K562 (cell line): ENCODE measurements at regions not wholly inside any gene's neighbourhood (a gene's known extent, or its start where the extent isn't known, plus 50 kb on each side); places are given as distances from the start of the nearest gene placed in this dataset.
A peak's percentile ranks its signal among the peaks of the same experiment; 100 is the strongest.

ENCODE experiments used
- BRCA1 ChIP-seq, 2 experiments: fragments of 450-650 bp in 1 of 2; sonication (generic) in 1 of 2; formaldehyde crosslinking in 1 of 2; IDR thresholded peaks; 2 replicates each; pipeline versions ENCODE4 v1.5.0 to v1.6.1; 2017 to 2020; ENCODE audit warnings: mild to moderate bottlenecking in 1 of 2, missing genetic modification reagents in 1 of 2
- BRF1 ChIP-seq: IDR thresholded peaks from 3 replicates; pipeline ENCODE4 v1.6.1; 2011; ENCODE audit warnings: borderline replicate concordance, mild to moderate bottlenecking; ENCODE audit not compliant: insufficient read length; ENCODE audit errors: extremely low read depth
- CAMTA2 ChIP-seq: fragments of 250-450 bp; sonication (Bioruptor Pico); conservative IDR thresholded peaks from 2 replicates; pipeline ENCODE4 v1.5.1; 2022
- CBX5 ChIP-seq: IDR thresholded peaks from 2 replicates; pipeline ENCODE4 v1.6.1; 2014; ENCODE audit warnings: low read depth, borderline replicate concordance
- CTBP1 ChIP-seq: fragments of 450-650 bp; IDR thresholded peaks from 2 replicates; pipeline ENCODE4 v1.6.1; 2016; ENCODE audit warnings: borderline replicate concordance
- FOSL1 ChIP-seq: fragments of 200-800 bp; sonication (Bioruptor generic); conservative IDR thresholded peaks from 2 replicates; pipeline ENCODE4 v1.6.1; 2016; ENCODE audit warnings: missing genetic modification characterization, missing compliant biosample characterization
- GATAD2A ChIP-seq: fragments of 450-650 bp; IDR thresholded peaks from 2 replicates; pipeline ENCODE4 v1.6.1; 2017
- IFI16 ChIP-seq: fragments of 250-450 bp; sonication (Bioruptor Pico); IDR thresholded peaks from 2 replicates; pipeline ENCODE4 v2.1.2; 2022; ENCODE audit warnings: mild to moderate bottlenecking, inconsistent platforms
- KHSRP ChIP-seq: fragments of 450-650 bp; IDR thresholded peaks from 2 replicates; pipeline ENCODE4 v1.6.1; 2017
- KLF10 ChIP-seq: fragments of 250-450 bp; sonication (Bioruptor Pico); IDR thresholded peaks from 2 replicates; pipeline ENCODE4 v1.6.1; 2021; ENCODE audit warnings: matching md5 sums
- MED1 ChIP-seq: sonication (generic); formaldehyde crosslinking; IDR thresholded peaks from 2 replicates; pipeline ENCODE4 v1.8.1; 2023; ENCODE audit warnings: missing genetic modification reagents, borderline replicate concordance
- NRF1 ChIP-seq, 2 experiments: fragments of 450-650 bp; IDR thresholded peaks in 1 of 2; conservative IDR thresholded peaks in 1 of 2; 2 replicates each; pipeline ENCODE4 v1.6.1; 2014; ENCODE audit warnings: mild to moderate bottlenecking in 2 of 2
- POU5F1 ChIP-seq: fragments of 150-350 bp; IDR thresholded peaks from 2 replicates; pipeline ENCODE4 v1.6.1; 2014; ENCODE audit warnings: borderline replicate concordance, low read length, low read depth, mild to moderate bottlenecking; ENCODE audit not compliant: partially characterized antibody
- TAF1 ChIP-seq: IDR thresholded peaks from 2 replicates; pipeline ENCODE4 v1.6.1; 2011; ENCODE audit warnings: mild to moderate bottlenecking, low read length, moderate library complexity; ENCODE audit not compliant: insufficient read depth, control insufficient read depth, severe bottlenecking; ENCODE audit errors: extremely low read depth
- ZC3H4 ChIP-seq: sonication (generic); formaldehyde crosslinking; IDR thresholded peaks from 2 replicates; pipeline ENCODE4 v1.9.0; 2021; ENCODE audit warnings: missing genetic modification reagents, borderline replicate concordance
- ZNF12 ChIP-seq: sonication (generic); formaldehyde crosslinking; IDR thresholded peaks from 2 replicates; pipeline ENCODE4 v1.4.0; 2020; ENCODE audit warnings: mild to moderate bottlenecking, missing genetic modification reagents
- ZNF197 ChIP-seq: fragments of 200-800 bp; sonication (Bioruptor generic); IDR thresholded peaks from 2 replicates; pipeline ENCODE4 v1.6.1; 2016; ENCODE audit warnings: low read depth, missing genetic modification characterization, missing compliant biosample characterization
- ZNF239 ChIP-seq: fragments of 250-450 bp; sonication (Bioruptor Pico); IDR thresholded peaks from 2 replicates; pipeline ENCODE4 v1.4.0; 2020; ENCODE audit warnings: mild to moderate bottlenecking
- ZNF263 ChIP-seq: sonication (generic); formaldehyde crosslinking; IDR thresholded peaks from 2 replicates; pipeline ENCODE4 v1.8.0; 2022; ENCODE audit warnings: mild to moderate bottlenecking, missing genetic modification reagents, borderline replicate concordance
- TF ChIP-seq, protein P1 (sequence below): fragments of 450-650 bp; formaldehyde crosslinking; IDR thresholded peaks from 2 replicates; pipeline ENCODE4 v1.4.0; 2022; ENCODE audit warnings: mild to moderate bottlenecking, moderate library complexity
- TF ChIP-seq, protein P2 (sequence below), 2 experiments: fragments of 250-450 bp in 1 of 2; fragments of 450-650 bp in 1 of 2; sonication (Bioruptor Pico) in 1 of 2; IDR thresholded peaks; 2 replicates each; pipeline versions ENCODE4 v1.6.1 to v1.8.0; 2016 to 2021; ENCODE audit warnings: mild to moderate bottlenecking in 2 of 2, moderate library complexity in 2 of 2, missing compliant biosample characterization in 1 of 2, missing genetic modification characterization in 1 of 2
- TF ChIP-seq, protein P3 (sequence below): fragments of 450-650 bp; IDR thresholded peaks from 2 replicates; pipeline ENCODE4 v1.6.1; 2017; ENCODE audit warnings: antibody characterized with exemption
- TF ChIP-seq, protein P4 (sequence below): fragments of 250-450 bp; sonication (Bioruptor Pico); IDR thresholded peaks from 2 replicates; pipeline ENCODE4 v1.4.0; 2020
- TF ChIP-seq, protein P5 (sequence below): fragments of 250-450 bp; sonication (Bioruptor Pico); IDR thresholded peaks from 2 replicates; pipeline ENCODE4 v1.8.0; 2021; ENCODE audit warnings: mild to moderate bottlenecking, moderate library complexity

DNA sequence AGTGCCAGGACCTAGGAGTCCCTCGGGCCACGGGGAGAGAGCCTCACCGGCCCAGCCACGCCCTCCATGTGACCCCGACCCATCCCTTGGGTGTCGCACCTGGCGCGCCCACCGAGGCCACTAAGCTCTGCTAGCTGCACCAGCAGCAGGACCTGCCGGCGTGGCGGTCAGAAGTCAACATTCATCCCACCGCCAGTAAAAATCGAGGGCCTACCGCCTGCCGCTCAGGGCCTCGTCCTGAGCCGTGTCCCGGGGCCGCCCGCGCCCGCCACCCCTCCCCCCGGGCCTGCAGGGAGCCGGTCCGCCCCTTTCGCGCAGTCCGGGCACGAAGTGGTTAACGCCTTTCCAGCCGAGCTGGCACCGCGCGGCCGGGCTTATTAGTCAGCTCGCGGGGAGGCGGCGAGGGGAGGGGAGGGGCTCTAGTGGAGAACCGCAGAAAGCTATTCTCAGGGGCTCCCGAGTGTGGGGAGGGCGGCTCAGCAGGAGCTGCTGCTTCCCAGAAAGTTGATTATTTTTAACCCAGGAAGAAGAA lies 124.4 kb downstream of the C9orf50 start (continued):
- TF ChIP-seq POU5F1 (no peak), TAF1 (no peak), KLF10 (CRISPR knock-in tag) (no peak), NRF1 (conservative IDR thresholded peaks at IDR 0.05 in 1 of 2, IDR thresholded peaks at IDR 0.05 in 1 of 2) (no peak), CBX5 (no peak), BRCA1 (IDR thresholded peaks at IDR 0.05) (no peak), BRCA1 (CRISPR knock-in tag; IDR thresholded peaks at IDR 0.05) (no peak), BRF1 (no peak), IFI16 (CRISPR knock-in tag) (no peak), ZNF197 (no peak), CAMTA2 (CRISPR knock-in tag) (no peak), ZC3H4 (CRISPR knock-in tag) (no peak), MED1 (CRISPR knock-in tag) (no peak), ZNF12 (CRISPR knock-in tag) (peak; percentile 61; the same call in 1 of the 2 replicates), ZNF263 (CRISPR knock-in tag) (peak; percentile 15; the same call in 1 of the 2 replicates), ZNF239 (no peak), FOSL1 (tag) (peak; percentile 80), KHSRP (no peak), CTBP1 (peak; percentile 43; the same call in 1 of the 2 replicates), GATAD2A (peak; percentile 97)
- TF ChIP-seq, protein P1, sequence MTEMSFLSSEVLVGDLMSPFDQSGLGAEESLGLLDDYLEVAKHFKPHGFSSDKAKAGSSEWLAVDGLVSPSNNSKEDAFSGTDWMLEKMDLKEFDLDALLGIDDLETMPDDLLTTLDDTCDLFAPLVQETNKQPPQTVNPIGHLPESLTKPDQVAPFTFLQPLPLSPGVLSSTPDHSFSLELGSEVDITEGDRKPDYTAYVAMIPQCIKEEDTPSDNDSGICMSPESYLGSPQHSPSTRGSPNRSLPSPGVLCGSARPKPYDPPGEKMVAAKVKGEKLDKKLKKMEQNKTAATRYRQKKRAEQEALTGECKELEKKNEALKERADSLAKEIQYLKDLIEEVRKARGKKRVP = no peak
- TF ChIP-seq, protein P2, sequence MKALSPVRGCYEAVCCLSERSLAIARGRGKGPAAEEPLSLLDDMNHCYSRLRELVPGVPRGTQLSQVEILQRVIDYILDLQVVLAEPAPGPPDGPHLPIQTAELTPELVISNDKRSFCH (CRISPR knock-in tag; IDR thresholded peaks at IDR 0.05) = no peak
- TF ChIP-seq, protein P2 (tag; IDR thresholded peaks at IDR 0.05) = no peak
- TF ChIP-seq, protein P3, sequence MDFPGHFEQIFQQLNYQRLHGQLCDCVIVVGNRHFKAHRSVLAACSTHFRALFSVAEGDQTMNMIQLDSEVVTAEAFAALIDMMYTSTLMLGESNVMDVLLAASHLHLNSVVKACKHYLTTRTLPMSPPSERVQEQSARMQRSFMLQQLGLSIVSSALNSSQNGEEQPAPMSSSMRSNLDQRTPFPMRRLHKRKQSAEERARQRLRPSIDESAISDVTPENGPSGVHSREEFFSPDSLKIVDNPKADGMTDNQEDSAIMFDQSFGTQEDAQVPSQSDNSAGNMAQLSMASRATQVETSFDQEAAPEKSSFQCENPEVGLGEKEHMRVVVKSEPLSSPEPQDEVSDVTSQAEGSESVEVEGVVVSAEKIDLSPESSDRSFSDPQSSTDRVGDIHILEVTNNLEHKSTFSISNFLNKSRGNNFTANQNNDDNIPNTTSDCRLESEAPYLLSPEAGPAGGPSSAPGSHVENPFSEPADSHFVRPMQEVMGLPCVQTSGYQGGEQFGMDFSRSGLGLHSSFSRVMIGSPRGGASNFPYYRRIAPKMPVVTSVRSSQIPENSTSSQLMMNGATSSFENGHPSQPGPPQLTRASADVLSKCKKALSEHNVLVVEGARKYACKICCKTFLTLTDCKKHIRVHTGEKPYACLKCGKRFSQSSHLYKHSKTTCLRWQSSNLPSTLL = no peak
- TF ChIP-seq, protein P4, sequence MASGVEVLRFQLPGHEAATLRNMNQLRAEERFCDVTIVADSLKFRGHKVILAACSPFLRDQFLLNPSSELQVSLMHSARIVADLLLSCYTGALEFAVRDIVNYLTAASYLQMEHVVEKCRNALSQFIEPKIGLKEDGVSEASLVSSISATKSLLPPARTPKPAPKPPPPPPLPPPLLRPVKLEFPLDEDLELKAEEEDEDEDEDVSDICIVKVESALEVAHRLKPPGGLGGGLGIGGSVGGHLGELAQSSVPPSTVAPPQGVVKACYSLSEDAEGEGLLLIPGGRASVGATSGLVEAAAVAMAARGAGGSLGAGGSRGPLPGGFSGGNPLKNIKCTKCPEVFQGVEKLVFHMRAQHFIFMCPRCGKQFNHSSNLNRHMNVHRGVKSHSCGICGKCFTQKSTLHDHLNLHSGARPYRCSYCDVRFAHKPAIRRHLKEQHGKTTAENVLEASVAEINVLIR (CRISPR knock-in tag) = no peak
- TF ChIP-seq, protein P5, sequence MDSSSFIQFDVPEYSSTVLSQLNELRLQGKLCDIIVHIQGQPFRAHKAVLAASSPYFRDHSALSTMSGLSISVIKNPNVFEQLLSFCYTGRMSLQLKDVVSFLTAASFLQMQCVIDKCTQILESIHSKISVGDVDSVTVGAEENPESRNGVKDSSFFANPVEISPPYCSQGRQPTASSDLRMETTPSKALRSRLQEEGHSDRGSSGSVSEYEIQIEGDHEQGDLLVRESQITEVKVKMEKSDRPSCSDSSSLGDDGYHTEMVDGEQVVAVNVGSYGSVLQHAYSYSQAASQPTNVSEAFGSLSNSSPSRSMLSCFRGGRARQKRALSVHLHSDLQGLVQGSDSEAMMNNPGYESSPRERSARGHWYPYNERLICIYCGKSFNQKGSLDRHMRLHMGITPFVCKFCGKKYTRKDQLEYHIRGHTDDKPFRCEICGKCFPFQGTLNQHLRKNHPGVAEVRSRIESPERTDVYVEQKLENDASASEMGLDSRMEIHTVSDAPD (CRISPR knock-in tag) = no peak
